GM23338 (cell line): ENCODE measurements at regions not wholly inside any gene's neighbourhood (a gene's known extent, or its start where the extent isn't known, plus 50 kb on each side); places are given as distances from the start of the nearest gene placed in this dataset.

ENCODE experiments used
- CREB1 ChIP-seq: fragments of 250-450 bp; sonication (Bioruptor Pico); IDR thresholded peaks from 2 replicates; pipeline ENCODE4 v1.5.0; 2020; ENCODE audit warnings: low read depth, mild to moderate bottlenecking, moderate library complexity
- EZH2 ChIP-seq: fragments of 200-600 bp; sonication (generic); IDR thresholded peaks from one replicate; pipeline ENCODE4 v1.8.0; 2017; ENCODE audit warnings: antibody characterized with exemption, mild to moderate bottlenecking, low read depth; ENCODE audit not compliant: unreplicated experiment
- EZH2phosphoT487 ChIP-seq: fragments of 200-600 bp; sonication (generic); IDR thresholded peaks from one replicate; pipeline ENCODE4 v1.8.1; 2018; ENCODE audit warnings: antibody characterized with exemption; ENCODE audit not compliant: unreplicated experiment
- JUNB ChIP-seq: IDR thresholded peaks from one replicate; pipeline ENCODE4 v1.6.1; 2016; ENCODE audit warnings: antibody characterized with exemption; ENCODE audit not compliant: unreplicated experiment
- NANOG ChIP-seq: IDR thresholded peaks from 2 replicates; pipeline ENCODE4 v1.6.1; 2016; ENCODE audit warnings: antibody characterized with exemption, borderline replicate concordance
- POLR2AphosphoS5 ChIP-seq: IDR thresholded peaks from 2 replicates; pipeline ENCODE4 v1.6.1; 2016; ENCODE audit warnings: antibody characterized with exemption, low read depth
- STAT1 ChIP-seq: IDR thresholded peaks from one replicate; pipeline ENCODE4 v1.6.1; 2016; ENCODE audit warnings: antibody characterized with exemption; ENCODE audit not compliant: unreplicated experiment
- ZNF114 ChIP-seq: fragments of 250-450 bp; sonication (Bioruptor Pico); IDR thresholded peaks from 2 replicates; pipeline ENCODE4 v1.5.0; 2020; ENCODE audit warnings: mild to moderate bottlenecking, moderate library complexity
- ZNF331 ChIP-seq: fragments of 250-450 bp; sonication (Bioruptor Pico); IDR thresholded peaks from 2 replicates; pipeline ENCODE4 v1.5.0; 2020; ENCODE audit warnings: low read depth, mild to moderate bottlenecking, moderate library complexity
- TF ChIP-seq, protein P1 (sequence below): IDR thresholded peaks from one replicate; pipeline ENCODE4 v1.6.1; 2018; ENCODE audit warnings: antibody characterized with exemption; ENCODE audit not compliant: unreplicated experiment
- TF ChIP-seq, protein P2 (sequence below), 2 experiments: fragments of 200-600 bp in 1 of 2; sonication (generic) in 1 of 2; conservative IDR thresholded peaks; 2 replicates each; pipeline versions ENCODE4 v1.5.1 to v1.6.1; 2016 to 2017; ENCODE audit warnings: antibody characterized with exemption in 2 of 2, low read depth in 2 of 2, mild to moderate bottlenecking in 2 of 2, moderate library complexity in 1 of 2
- TF ChIP-seq, protein P3 (sequence below): IDR thresholded peaks from 2 replicates; pipeline ENCODE4 v1.6.1; 2016; ENCODE audit warnings: antibody characterized with exemption
- TF ChIP-seq, protein P4 (sequence below): fragments of 250-450 bp; sonication (Bioruptor Pico); IDR thresholded peaks from 2 replicates; pipeline ENCODE4 v1.5.0; 2020; ENCODE audit warnings: mild to moderate bottlenecking, moderate library complexity

DNA sequence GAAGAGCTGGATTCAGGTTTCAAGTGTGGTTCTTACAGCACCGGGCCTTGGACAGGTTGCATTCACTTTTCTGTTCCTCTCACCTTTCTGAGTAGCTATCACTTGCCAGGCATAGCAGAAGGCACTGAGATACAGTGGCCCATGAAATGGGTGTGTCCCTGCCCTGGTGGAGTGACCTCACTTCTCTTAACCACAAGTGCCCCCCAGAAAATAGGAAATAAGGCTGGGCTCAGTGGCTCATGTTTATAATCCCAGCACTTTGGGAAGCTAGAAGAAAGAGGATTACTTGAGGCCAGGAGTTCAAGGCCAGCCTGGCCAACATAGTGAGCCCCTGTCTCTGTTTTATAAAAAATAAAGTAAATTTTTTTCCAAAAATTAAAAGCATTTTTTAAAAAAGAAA is 101.7 kb upstream of the KIT start:
- TF ChIP-seq, protein P1, sequence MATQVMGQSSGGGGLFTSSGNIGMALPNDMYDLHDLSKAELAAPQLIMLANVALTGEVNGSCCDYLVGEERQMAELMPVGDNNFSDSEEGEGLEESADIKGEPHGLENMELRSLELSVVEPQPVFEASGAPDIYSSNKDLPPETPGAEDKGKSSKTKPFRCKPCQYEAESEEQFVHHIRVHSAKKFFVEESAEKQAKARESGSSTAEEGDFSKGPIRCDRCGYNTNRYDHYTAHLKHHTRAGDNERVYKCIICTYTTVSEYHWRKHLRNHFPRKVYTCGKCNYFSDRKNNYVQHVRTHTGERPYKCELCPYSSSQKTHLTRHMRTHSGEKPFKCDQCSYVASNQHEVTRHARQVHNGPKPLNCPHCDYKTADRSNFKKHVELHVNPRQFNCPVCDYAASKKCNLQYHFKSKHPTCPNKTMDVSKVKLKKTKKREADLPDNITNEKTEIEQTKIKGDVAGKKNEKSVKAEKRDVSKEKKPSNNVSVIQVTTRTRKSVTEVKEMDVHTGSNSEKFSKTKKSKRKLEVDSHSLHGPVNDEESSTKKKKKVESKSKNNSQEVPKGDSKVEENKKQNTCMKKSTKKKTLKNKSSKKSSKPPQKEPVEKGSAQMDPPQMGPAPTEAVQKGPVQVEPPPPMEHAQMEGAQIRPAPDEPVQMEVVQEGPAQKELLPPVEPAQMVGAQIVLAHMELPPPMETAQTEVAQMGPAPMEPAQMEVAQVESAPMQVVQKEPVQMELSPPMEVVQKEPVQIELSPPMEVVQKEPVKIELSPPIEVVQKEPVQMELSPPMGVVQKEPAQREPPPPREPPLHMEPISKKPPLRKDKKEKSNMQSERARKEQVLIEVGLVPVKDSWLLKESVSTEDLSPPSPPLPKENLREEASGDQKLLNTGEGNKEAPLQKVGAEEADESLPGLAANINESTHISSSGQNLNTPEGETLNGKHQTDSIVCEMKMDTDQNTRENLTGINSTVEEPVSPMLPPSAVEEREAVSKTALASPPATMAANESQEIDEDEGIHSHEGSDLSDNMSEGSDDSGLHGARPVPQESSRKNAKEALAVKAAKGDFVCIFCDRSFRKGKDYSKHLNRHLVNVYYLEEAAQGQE = no peak
- TF ChIP-seq, protein P2, sequence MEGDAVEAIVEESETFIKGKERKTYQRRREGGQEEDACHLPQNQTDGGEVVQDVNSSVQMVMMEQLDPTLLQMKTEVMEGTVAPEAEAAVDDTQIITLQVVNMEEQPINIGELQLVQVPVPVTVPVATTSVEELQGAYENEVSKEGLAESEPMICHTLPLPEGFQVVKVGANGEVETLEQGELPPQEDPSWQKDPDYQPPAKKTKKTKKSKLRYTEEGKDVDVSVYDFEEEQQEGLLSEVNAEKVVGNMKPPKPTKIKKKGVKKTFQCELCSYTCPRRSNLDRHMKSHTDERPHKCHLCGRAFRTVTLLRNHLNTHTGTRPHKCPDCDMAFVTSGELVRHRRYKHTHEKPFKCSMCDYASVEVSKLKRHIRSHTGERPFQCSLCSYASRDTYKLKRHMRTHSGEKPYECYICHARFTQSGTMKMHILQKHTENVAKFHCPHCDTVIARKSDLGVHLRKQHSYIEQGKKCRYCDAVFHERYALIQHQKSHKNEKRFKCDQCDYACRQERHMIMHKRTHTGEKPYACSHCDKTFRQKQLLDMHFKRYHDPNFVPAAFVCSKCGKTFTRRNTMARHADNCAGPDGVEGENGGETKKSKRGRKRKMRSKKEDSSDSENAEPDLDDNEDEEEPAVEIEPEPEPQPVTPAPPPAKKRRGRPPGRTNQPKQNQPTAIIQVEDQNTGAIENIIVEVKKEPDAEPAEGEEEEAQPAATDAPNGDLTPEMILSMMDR (conservative IDR thresholded peaks at IDR 0.05; ENCODE audit: low read depth in 2 of 2) = no peak
- TF ChIP-seq EZH2 = no peak
- TF ChIP-seq EZH2phosphoT487 = no peak
- no peak for TF ChIP-seq STAT1
- TF ChIP-seq POLR2AphosphoS5 = no peak
- no peak for TF ChIP-seq CREB1
- TF ChIP-seq ZNF331 (CRISPR knock-in tag) = no peak
- TF ChIP-seq, protein P3, sequence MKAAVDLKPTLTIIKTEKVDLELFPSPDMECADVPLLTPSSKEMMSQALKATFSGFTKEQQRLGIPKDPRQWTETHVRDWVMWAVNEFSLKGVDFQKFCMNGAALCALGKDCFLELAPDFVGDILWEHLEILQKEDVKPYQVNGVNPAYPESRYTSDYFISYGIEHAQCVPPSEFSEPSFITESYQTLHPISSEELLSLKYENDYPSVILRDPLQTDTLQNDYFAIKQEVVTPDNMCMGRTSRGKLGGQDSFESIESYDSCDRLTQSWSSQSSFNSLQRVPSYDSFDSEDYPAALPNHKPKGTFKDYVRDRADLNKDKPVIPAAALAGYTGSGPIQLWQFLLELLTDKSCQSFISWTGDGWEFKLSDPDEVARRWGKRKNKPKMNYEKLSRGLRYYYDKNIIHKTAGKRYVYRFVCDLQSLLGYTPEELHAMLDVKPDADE = no peak
- TF ChIP-seq JUNB = no peak
- TF ChIP-seq, protein P4, sequence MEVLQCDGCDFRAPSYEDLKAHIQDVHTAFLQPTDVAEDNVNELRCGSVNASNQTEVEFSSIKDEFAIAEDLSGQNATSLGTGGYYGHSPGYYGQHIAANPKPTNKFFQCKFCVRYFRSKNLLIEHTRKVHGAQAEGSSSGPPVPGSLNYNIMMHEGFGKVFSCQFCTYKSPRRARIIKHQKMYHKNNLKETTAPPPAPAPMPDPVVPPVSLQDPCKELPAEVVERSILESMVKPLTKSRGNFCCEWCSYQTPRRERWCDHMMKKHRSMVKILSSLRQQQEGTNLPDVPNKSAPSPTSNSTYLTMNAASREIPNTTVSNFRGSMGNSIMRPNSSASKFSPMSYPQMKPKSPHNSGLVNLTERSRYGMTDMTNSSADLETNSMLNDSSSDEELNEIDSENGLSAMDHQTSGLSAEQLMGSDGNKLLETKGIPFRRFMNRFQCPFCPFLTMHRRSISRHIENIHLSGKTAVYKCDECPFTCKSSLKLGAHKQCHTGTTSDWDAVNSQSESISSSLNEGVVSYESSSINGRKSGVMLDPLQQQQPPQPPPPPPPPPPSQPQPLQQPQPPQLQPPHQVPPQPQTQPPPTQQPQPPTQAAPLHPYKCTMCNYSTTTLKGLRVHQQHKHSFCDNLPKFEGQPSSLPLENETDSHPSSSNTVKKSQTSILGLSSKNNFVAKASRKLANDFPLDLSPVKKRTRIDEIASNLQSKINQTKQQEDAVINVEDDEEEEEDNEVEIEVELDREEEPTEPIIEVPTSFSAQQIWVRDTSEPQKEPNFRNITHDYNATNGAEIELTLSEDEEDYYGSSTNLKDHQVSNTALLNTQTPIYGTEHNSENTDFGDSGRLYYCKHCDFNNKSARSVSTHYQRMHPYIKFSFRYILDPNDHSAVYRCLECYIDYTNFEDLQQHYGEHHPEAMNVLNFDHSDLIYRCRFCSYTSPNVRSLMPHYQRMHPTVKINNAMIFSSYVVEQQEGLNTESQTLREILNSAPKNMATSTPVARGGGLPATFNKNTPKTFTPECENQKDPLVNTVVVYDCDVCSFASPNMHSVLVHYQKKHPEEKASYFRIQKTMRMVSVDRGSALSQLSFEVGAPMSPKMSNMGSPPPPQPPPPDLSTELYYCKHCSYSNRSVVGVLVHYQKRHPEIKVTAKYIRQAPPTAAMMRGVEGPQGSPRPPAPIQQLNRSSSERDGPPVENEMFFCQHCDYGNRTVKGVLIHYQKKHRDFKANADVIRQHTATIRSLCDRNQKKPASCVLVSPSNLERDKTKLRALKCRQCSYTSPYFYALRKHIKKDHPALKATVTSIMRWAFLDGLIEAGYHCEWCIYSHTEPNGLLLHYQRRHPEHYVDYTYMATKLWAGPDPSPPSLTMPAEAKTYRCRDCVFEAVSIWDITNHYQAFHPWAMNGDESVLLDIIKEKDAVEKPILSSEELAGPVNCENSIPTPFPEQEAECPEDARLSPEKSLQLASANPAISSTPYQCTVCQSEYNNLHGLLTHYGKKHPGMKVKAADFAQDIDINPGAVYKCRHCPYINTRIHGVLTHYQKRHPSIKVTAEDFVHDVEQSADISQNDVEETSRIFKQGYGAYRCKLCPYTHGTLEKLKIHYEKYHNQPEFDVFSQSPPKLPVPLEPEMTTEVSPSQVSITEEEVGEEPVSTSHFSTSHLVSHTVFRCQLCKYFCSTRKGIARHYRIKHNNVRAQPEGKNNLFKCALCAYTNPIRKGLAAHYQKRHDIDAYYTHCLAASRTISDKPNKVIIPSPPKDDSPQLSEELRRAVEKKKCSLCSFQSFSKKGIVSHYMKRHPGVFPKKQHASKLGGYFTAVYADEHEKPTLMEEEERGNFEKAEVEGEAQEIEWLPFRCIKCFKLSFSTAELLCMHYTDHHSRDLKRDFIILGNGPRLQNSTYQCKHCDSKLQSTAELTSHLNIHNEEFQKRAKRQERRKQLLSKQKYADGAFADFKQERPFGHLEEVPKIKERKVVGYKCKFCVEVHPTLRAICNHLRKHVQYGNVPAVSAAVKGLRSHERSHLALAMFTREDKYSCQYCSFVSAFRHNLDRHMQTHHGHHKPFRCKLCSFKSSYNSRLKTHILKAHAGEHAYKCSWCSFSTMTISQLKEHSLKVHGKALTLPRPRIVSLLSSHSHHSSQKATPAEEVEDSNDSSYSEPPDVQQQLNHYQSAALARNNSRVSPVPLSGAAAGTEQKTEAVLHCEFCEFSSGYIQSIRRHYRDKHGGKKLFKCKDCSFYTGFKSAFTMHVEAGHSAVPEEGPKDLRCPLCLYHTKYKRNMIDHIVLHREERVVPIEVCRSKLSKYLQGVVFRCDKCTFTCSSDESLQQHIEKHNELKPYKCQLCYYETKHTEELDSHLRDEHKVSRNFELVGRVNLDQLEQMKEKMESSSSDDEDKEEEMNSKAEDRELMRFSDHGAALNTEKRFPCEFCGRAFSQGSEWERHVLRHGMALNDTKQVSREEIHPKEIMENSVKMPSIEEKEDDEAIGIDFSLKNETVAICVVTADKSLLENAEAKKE = no peak
- TF ChIP-seq NANOG = no peak
- TF ChIP-seq ZNF114 = no peak
